ENCODE measurements at regions not wholly inside any gene's neighbourhood (a gene's known extent, or its start where the extent isn't known, plus 50 kb on each side); places are given as distances from the start of the nearest gene placed in this dataset.

DNA sequence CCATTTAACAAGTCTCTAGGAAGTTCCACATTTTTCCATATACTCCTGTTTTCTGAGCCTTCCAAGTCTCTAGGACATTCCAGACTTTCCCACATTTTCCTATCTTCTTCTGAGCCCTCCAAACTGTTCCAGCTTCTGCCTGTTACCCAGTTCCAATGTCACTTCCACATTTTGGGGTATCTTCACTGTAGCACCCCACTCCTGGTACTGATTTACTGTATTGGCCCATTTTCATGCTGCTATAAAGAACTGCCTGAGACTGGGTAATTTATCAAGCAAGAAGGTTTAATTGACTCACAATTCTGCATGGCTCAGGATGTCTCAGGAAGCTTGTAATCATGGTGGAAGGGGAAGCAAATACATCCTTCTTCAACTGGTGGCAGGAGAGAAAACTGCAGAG, 285.0 kb downstream of the LRRIQ3 start:
- FAIRE-seq (no peak), DNase-seq (ENCODE audit: insufficient read length, low spot score) (no peak)
- no peak for TF ChIP-seq CTCF (IDR thresholded peaks at IDR 0.05; ENCODE audit: insufficient read depth, missing control alignments)

- no peak for TF ChIP-seq CTCF (IDR thresholded peaks at IDR 0.05; ENCODE audit: insufficient read depth, missing control alignments)
- FAIRE-seq (no peak), DNase-seq (ENCODE audit: insufficient read length, low spot score) (no peak)
Observed at GRCh38 chr1:73911849-73912248, 286.1 kb downstream of the LRRIQ3 start.

DNA sequence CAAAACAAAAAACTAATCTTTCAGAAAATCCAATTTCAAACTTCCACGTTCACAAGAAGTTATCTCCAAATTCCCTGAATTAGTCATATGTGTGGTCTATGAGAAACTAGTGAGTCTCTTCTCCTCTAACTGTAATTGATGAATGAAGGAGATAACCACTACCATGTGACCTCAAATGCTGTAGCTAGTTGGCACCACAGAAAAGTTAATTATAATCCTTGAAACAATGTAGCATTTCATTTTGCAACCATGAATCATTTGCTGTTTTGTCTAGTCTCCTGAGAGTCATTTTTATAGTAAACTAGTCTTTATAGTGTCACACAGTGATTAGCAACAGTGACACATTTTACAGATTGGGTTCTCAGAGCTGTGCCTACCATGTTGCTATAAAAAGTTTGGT, 287.5 kb downstream of the LRRIQ3 start:
- no peak for DNase-seq (ENCODE audit: insufficient read length, low spot score)
- no peak for FAIRE-seq
- TF ChIP-seq CTCF (IDR thresholded peaks at IDR 0.05; ENCODE audit: insufficient read depth, missing control alignments) = no peak

DNA sequence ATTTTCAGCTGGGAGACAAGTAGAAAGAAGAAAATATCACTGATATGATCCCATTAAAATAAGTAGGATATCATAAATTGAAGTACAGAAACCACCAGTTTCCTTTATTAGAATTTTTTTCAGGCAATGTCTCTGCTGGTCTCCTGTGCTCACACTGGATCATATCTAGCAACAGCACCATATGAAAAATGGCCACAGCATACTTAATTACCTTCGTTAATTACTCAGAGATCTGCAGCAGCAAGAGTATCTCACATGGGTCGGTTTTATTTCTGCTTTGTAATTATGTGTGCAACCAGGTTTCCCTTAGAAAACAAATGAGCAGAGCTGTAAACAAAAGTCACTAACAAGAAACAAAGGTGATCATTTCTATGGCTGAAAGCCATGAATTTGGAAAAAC, 287.9 kb downstream of the LRRIQ3 start:
- FAIRE-seq (no peak), DNase-seq (ENCODE audit: insufficient read length, low spot score) (no peak)
- TF ChIP-seq CTCF (IDR thresholded peaks at IDR 0.05; ENCODE audit: insufficient read depth, missing control alignments) = no peak

GRCh38 chr1:73909043-73909562, 288.9 kb downstream of the LRRIQ3 start:
- TF ChIP-seq CTCF (IDR thresholded peaks at IDR 0.05; ENCODE audit: insufficient read depth, missing control alignments) = no peak
- no peak for DNase-seq (ENCODE audit: insufficient read length, low spot score)
- FAIRE-seq = peak; percentile 61

- FAIRE-seq (no peak), DNase-seq (ENCODE audit: insufficient read length, low spot score) (no peak)
- no peak for TF ChIP-seq CTCF (IDR thresholded peaks at IDR 0.05; ENCODE audit: insufficient read depth, missing control alignments)
Observed at GRCh38 chr1:73907051-73907450, 290.9 kb downstream of the LRRIQ3 start.

DNA sequence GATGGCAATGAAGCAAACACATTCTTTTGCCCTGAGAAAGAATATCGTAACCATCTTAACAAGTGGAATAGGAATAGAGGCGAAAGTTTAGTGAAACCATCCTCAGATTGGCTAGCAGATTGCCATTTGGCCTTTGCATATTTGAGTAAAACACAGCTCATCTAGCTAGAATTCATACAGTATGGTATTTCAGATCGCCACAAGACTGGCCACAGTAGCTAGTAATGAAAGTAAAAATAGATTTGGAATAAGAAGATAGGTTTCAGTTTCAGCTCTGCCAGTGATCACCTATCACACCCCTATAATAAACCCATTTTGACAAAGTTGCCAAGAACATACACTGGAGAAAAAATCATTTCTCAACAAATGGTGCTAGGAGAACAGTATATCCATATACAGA, 294.9 kb downstream of the LRRIQ3 start:
- FAIRE-seq = no peak
- no peak for TF ChIP-seq CTCF (IDR thresholded peaks at IDR 0.05; ENCODE audit: insufficient read depth, missing control alignments)

More for the DNA sequence above, 294.9 kb downstream of the LRRIQ3 start:
- DNase-seq (ENCODE audit: insufficient read length, low spot score) = no peak
